ENCODE measurements at regions not wholly inside any gene's neighbourhood (a gene's known extent, or its start where the extent isn't known, plus 50 kb on each side); places are given as distances from the start of the nearest gene placed in this dataset.
"Not testable (repeated sequence)": the region's sequence is repeated elsewhere in the genome, so short reads cannot be mapped to it uniquely, and the experiment has no call there.

DNA sequence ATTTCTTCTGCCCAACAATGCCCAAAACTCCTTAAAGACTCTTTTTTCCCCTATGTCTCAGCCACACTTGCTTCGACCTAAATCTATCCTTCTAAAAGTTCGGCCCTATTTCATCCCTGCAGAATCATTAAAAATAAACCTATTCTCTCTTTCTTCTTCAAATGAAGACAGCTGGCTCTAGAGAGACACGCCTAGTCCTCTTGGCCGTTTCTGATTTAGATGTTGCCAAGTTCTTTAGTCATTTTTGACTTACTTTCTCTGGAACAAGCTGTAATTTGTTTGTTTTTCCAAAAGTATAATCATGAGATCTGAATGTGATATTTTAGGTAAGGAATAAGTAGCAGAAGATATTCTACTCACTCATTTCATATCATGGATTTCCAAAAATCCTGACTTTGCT lies 211.6 kb downstream of the CENPC start:
- DNase-seq (ENCODE audit: extremely low read depth, low read depth, low spot score) = no peak

- no peak for DNase-seq (ENCODE audit: extremely low read depth, low read depth, low spot score)
Measured at GRCh38 chr4:67332627-67333026, 212.7 kb downstream of the CENPC start.

GRCh38 chr4:67328393-67328792 lies 216.9 kb downstream of the CENPC start:
- no peak for DNase-seq (ENCODE audit: extremely low read depth, low read depth, low spot score)

DNA sequence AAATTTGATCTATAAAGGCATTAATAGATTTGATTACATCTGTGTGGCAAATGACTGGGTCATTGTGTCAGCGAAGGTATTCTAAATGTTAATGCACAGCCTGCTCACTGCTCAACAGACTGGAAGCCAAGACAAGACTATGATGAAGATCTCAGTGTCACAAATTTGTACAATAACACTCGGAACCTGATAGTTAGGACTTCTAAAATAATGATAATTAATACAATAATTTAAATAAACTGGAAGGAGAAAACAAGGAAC lies 217.4 kb downstream of the CENPC start:
- DNase-seq (ENCODE audit: extremely low read depth, low read depth, low spot score) = no peak

DNA sequence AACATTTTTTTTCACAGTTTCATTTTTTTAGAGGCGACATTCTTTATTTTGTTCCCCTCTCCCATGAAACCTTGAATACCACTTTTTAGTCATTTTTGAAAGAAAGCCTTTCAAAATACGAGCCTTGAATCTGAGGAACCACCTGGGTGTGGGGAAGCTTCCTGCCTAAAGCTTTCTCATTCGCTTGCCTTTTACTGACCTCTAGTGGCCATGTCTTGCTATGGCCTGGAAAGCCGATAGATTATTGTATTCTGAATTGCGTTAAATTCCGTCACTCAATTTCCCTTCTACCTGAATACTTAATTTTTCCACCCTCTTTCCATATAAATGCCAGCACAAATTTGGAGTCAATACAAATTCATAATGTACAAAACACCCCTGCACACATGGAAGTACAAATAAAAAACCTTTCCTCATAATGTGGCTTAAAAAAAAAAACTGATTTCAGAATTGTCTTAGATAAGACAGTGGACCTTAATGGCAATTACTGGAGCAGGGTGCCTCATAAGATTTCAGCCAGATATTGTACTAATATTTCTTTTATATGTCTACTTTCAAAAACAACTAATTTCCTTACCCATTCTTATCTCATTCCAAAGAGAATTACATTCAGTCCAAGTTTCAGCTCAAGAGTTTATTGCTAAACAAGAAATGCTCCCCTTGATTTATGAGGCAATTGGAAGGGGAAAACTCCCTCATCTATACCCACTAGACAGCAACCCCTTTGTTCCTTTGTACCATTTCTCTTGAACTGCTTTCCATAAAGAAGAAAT lies 217.9 kb downstream of the CENPC start:
- peak; percentile 14 for DNase-seq (ENCODE audit: extremely low read depth, low read depth, low spot score)

DNA sequence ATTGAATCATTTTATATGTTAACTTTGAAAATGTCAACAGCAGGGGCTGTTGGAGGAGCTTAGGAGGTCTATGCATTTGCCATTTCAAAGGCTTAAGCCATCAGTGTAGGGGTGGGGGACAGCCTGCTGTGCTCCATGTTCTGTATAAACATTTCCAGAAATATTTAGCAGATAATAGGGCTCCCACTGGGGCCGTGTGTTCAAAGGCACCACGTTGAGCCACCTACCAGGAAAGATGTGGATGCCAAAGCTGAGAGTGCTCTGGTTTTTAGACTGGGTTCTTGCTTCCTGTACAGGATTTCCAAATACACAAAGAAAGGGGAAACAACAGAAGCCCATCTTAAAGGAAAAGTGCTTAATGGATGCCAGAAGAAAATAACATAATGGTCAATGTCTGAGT lies 219.5 kb downstream of the CENPC start:
- no peak for DNase-seq (ENCODE audit: extremely low read depth, low read depth, low spot score)

DNA sequence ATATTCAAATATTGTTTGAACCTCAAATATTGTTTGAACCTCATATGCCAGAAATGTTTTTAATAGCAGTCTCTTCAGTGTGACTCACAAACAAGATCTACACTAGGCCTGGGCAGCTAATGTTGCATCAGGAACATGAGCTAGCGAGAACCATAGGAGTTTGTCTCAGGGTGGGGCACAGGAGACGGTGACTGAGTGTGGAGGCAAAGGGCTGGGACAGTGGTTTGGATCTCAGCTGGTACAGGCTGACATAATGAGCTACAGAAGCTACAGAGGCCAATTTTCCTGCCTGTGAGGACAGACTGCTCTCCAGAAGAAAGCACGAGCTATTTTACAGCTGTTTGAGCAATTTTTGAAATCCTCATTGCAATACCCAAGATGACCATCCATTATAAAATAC lies 224.7 kb downstream of the CENPC start:
- DNase-seq (ENCODE audit: extremely low read depth, low read depth, low spot score) = no peak

GRCh38 chr4:67319607-67320006 lies 225.7 kb downstream of the CENPC start:
- DNase-seq (ENCODE audit: extremely low read depth, low read depth, low spot score) = not testable (repeated sequence)

- not testable (repeated sequence) for DNase-seq (ENCODE audit: extremely low read depth, low read depth, low spot score)
Measured at GRCh38 chr4:67300497-67301185, 244.7 kb downstream of the CENPC start.

DNA sequence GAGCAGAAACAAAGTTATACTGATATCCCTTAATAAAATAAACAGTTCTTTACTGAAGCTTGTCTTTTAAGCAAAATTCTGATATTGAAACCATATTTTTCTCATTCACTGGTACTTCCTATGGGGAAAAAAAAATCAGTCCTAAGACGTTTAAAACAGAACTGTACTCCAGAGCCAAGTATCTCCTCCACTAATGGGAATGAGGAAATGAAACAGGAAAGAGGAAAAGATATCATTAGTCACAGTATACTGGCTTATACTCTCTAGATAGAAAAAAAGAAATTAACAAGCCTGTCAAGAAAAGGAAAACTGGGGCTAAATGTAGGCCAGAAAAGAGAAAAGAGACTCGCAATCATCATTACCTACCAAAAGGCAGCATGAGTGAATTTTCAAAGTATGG lies 252.7 kb downstream of the CENPC start:
- no peak for DNase-seq (ENCODE audit: extremely low read depth, low read depth, low spot score)

DNA sequence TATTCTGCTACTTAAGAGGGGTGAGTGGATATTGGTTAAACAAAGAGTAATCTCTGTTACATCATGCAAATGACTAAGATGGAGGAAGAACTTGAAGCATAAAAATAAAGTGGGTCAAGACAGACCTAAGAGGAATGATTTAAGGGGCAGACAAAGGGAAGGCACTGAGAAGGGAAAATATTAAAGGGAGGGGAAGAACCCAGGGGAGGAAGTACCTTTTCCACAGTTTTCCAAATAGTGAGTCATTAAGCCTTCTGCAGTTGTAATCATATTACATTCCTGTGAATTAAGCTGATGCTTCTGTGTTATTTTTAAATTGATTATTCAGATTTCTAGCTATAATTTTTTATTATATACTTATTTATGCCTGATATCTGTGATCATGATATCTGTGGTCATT lies 253.3 kb downstream of the CENPC start:
- DNase-seq (ENCODE audit: extremely low read depth, low read depth, low spot score) = no peak

- DNase-seq (ENCODE audit: extremely low read depth, low read depth, low spot score) = no peak
Measured at GRCh38 chr4:67291644-67292043, 253.7 kb downstream of the CENPC start.

DNA sequence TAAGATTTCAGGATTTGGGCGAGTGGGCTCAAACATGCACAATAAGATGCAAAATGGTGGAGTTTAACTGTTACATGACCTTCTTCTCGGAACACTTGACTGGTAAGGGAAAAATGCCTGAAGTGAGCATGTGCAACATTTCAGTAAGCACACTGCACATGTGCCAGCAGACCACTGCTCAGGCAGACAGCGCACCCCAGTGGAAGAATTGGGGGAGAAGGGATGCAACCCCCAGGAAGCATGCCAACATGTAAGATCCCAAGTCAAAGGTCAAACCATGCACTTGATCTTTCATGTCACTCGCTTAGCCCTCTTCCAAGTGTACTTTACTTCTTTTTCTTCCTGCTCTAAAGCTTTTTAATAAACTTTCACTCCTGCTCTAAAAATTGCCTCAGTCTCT lies 256.3 kb downstream of the CENPC start:
- no peak for DNase-seq (ENCODE audit: extremely low read depth, low read depth, low spot score)

DNA sequence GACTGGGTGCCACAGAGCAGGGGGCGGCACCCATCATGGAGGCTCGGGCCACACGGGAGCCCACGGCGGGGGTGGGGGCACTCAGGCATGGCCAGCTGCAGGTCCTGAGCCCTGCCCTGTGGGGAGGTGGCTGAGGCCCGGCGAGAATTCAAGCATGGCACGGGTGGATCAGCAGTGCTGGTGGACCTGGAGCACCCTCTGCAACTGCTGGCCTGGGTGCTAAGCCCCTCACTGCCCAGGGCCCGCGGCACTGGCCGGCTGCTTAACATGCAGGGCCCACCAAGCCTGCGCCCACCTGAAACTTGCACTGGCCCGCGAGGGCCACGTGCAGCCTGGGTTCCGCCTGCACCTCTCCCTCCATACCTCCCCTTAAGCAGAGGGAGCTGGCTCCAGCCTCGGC lies 258.6 kb downstream of the CENPC start:
- DNase-seq (ENCODE audit: extremely low read depth, low read depth, low spot score) = no peak

- DNase-seq (ENCODE audit: extremely low read depth, low read depth, low spot score) = no peak
Measured at GRCh38 chr4:67282749-67283148, 262.6 kb downstream of the CENPC start.

GRCh38 chr4:67275179-67275750 lies 270.0 kb downstream of the CENPC start:
- DNase-seq (ENCODE audit: extremely low read depth, low read depth, low spot score) = no peak

GRCh38 chr4:67274671-67275070 lies 270.6 kb downstream of the CENPC start:
- not testable (repeated sequence) for DNase-seq (ENCODE audit: extremely low read depth, low read depth, low spot score)

GRCh38 chr4:67273666-67274065 lies 271.6 kb downstream of the CENPC start:
- no peak for DNase-seq (ENCODE audit: extremely low read depth, low read depth, low spot score)

- DNase-seq (ENCODE audit: extremely low read depth, low read depth, low spot score) = no peak
Measured at GRCh38 chr4:67261971-67262370, 283.3 kb downstream of the CENPC start.

DNA sequence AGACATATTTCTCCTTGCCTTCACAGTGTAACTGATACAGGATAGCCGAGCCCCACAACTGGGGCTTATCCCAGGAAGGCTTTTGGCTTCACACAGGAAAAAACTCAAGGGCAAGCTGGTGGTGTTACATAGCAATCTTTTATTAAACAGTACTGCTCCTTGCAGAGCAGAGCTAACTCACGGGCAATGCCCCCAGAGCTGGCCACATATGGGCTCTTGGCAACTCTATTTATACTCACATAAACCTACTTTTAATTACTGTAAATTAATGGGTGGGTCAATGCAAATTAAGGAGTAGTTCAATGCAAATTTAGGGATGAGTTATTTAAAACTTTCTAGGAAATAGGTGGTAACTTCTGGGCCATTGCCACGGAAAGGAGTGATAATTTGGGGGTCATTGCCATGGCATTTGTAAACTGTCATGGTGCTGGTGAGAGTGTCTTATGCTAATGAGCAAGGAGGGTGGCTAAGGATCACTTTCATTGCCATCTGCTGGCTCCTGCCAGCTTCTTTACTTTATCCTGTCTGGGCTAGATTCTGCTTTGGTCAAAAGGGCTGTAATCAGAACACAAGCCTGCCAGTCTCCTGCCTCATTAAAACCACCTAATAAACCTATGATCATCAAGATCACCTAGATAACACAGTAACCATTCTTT lies 288.8 kb downstream of the CENPC start:
- DNase-seq (ENCODE audit: extremely low read depth, low read depth, low spot score) = no peak

- no peak for DNase-seq (ENCODE audit: extremely low read depth, low read depth, low spot score)
Measured at GRCh38 chr4:67250131-67250896, 295.0 kb downstream of the CENPC start.

Measured in glomerular endothelial cell (primary cell).